Adrenal gland (tissue), 5 donors: ENCODE measurements at regions not wholly inside any gene's neighbourhood (a gene's known extent, or its start where the extent isn't known, plus 50 kb on each side); places are given as distances from the start of the nearest gene placed in this dataset.

Experiments used
- POLR2A ChIP-seq, 2 donors: fragments of 450-650 bp; IDR thresholded peaks; one replicate each; pipeline ENCODE4 v1.6.1; 2017; ENCODE audit warnings: antibody characterized with exemption in 2 of 2, mild to moderate bottlenecking in 2 of 2, moderate library complexity in 1 of 2
- TF ChIP-seq, protein P1 (sequence below), 6 experiments: fragments of 450-650 bp in 4 of 6; fragments of 200-600 bp in 2 of 6; sonication (generic) in 1 of 6; IDR thresholded peaks; 1 replicate in 5 of 6; 2 replicates in 1 of 6; pipeline versions ENCODE4 v1.5.1 to v1.8.0; 2016 to 2021; ENCODE audit warnings: antibody characterized with exemption in 6 of 6, mild to moderate bottlenecking in 2 of 6, moderate library complexity in 1 of 6
- donor health status: DM: no; HTN: no; CAD: no.

DNA sequence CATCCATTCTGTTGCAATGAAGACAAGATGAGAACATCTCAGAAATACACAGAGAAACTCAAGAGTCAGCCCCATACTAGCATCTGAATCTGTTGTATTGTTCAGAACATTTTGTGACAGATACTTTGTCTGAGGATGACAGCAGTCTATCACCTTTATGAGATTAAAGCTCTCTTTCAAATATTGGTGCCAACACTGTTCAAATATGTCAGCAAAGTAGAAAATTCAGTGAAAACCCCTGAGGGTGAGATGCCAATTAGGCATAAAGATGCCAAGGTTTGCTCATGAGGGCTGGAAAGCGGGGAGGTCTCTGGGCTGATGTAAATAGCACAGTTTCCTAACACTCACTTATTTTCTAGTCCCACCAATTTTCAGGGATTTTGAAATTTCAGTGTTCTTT lies 1054.2 kb upstream of the CRIM1 start:
- TF ChIP-seq, protein P1, sequence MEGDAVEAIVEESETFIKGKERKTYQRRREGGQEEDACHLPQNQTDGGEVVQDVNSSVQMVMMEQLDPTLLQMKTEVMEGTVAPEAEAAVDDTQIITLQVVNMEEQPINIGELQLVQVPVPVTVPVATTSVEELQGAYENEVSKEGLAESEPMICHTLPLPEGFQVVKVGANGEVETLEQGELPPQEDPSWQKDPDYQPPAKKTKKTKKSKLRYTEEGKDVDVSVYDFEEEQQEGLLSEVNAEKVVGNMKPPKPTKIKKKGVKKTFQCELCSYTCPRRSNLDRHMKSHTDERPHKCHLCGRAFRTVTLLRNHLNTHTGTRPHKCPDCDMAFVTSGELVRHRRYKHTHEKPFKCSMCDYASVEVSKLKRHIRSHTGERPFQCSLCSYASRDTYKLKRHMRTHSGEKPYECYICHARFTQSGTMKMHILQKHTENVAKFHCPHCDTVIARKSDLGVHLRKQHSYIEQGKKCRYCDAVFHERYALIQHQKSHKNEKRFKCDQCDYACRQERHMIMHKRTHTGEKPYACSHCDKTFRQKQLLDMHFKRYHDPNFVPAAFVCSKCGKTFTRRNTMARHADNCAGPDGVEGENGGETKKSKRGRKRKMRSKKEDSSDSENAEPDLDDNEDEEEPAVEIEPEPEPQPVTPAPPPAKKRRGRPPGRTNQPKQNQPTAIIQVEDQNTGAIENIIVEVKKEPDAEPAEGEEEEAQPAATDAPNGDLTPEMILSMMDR (IDR thresholded peaks at IDR 0.05), result no peak
- no peak for TF ChIP-seq POLR2A (IDR thresholded peaks at IDR 0.05)
